Stimulated activated CD4-positive, alpha-beta T cell treated with anti-CD3 and anti-CD28 coated beads, Interleukin-2, amount 100 ng/mL, for 4 hours (primary cell): ENCODE measurements at regions not wholly inside any gene's neighbourhood (a gene's known extent, or its start where the extent isn't known, plus 50 kb on each side); places are given as distances from the start of the nearest gene placed in this dataset.
"Not testable (repeated sequence)": the region's sequence is repeated elsewhere in the genome, so short reads cannot be mapped to it uniquely, and the experiment has no call there.

Experiments used
- DNase-seq: peaks from one replicate; pipeline ENCODE4 v3.0.0-alpha.2; 2020; ENCODE audit warnings: low read depth

GRCh38 chr4:141459020-141459419 is 177.4 kb upstream of the IL15 start:
- no peak for DNase-seq

GRCh38 chr4:141462361-141462760 is 174.0 kb upstream of the IL15 start:
- DNase-seq: no peak

- no peak for DNase-seq
Measured at GRCh38 chr4:141463678-141464077, 172.7 kb upstream of the IL15 start.

GRCh38 chr4:141464366-141464765 is 172.0 kb upstream of the IL15 start:
- DNase-seq: no peak

GRCh38 chr4:141465171-141465570 is 171.2 kb upstream of the IL15 start:
- no peak for DNase-seq

GRCh38 chr4:141467225-141467624 is 169.2 kb upstream of the IL15 start:
- DNase-seq: no peak

- DNase-seq: no peak
Measured at GRCh38 chr4:141469392-141469791, 167.0 kb upstream of the IL15 start.

GRCh38 chr4:141473026-141473540 is 163.3 kb upstream of the IL15 start:
- DNase-seq: no peak

GRCh38 chr4:141473952-141474351 is 162.4 kb upstream of the IL15 start:
- no peak for DNase-seq

- no peak for DNase-seq
Measured at GRCh38 chr4:141480950-141481349, 155.4 kb upstream of the IL15 start.

- DNase-seq: not testable (repeated sequence)
Measured at GRCh38 chr4:141484298-141484697, 152.1 kb upstream of the IL15 start.

- DNase-seq: no peak
Measured at GRCh38 chr4:141486375-141486997, 149.9 kb upstream of the IL15 start.

GRCh38 chr4:141497627-141498026 is 138.8 kb upstream of the IL15 start:
- no peak for DNase-seq

- no peak for DNase-seq
Measured at GRCh38 chr4:141499261-141499853, 137.0 kb upstream of the IL15 start.

- DNase-seq: no peak
Measured at GRCh38 chr4:141501395-141501794, 135.0 kb upstream of the IL15 start.

- DNase-seq: no peak
Measured at GRCh38 chr4:141501931-141502330, 134.5 kb upstream of the IL15 start.

- no peak for DNase-seq
Measured at GRCh38 chr4:141502755-141503154, 133.6 kb upstream of the IL15 start.

GRCh38 chr4:141503260-141503659 is 133.1 kb upstream of the IL15 start:
- no peak for DNase-seq

GRCh38 chr4:141511055-141511454 is 125.3 kb upstream of the IL15 start:
- DNase-seq: no peak

- no peak for DNase-seq
Measured at GRCh38 chr4:141513866-141514265, 122.5 kb upstream of the IL15 start.

- DNase-seq: no peak
Measured at GRCh38 chr4:141518222-141518621, 118.2 kb upstream of the IL15 start.

- DNase-seq: no peak
Measured at GRCh38 chr4:141524116-141524515, 112.3 kb upstream of the IL15 start.

- DNase-seq: no peak
Measured at GRCh38 chr4:141524841-141525240, 111.5 kb upstream of the IL15 start.

- DNase-seq: no peak
Measured at GRCh38 chr4:141530627-141531026, 105.8 kb upstream of the IL15 start.
